Kidney glomerular epithelial cell (primary cell): ENCODE measurements at regions not wholly inside any gene's neighbourhood (a gene's known extent, or its start where the extent isn't known, plus 50 kb on each side); places are given as distances from the start of the nearest gene placed in this dataset.
"Not testable (repeated sequence)": the region's sequence is repeated elsewhere in the genome, so short reads cannot be mapped to it uniquely, and the experiment has no call there.

ENCODE experiments used
- DNase-seq: peaks from one replicate; lab custom pipeline; 2025; lab: John Stamatoyannopoulos, UW

GRCh38 chr16:9141813-9142212 lies 50.4 kb downstream of the HAPSTR1 start:
- no peak for DNase-seq

DNA sequence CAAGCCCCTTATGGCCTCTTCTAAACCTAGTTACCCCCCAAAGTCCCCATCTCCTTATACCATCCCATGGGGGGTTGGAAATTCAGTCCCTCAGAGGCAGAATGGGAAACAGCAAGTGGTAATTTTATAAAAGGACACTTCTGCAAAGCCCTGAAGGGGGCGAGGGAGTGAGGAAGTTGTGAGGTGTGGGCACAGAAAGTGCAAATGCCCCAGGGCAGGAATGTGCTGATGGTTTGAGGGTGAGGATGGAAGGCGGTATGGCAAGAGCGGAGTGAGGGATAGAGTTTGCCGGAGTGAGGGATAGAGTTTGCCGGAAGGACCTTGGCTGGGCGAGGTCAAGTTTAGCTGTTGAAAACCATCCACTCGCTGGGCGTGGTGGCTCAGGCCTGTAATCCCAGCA lies 52.7 kb downstream of the HAPSTR1 start:
- no peak for DNase-seq

DNA sequence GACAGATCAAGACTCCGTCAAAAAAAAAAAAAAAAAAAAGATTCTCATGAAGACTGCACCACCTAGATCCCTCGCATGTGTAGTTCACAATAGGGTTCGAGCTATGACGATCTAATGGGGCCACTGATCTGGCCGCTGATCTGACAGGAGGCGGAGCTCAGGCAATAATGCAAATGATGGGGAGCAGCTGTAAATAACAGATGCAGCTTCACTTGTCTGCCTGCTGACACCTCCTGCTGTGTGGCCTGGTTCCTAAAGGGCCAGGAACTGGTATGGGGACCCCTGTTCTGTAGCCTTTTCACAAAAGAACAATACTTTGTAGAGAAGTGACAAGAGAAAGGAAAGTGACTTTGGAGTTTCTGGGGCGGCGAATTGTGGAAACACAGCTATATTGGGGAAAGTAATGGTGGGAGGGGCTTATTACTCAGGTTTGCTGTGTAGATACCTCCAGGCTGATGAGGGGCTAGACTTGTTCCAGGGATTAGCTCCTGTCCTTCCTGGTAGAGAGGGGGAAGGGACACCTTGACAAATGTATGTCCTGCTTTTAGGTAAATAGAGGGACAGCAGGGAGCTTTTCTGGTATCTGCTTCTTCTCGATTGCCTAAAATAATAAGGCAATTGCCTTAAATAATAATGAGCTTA lies 57.1 kb downstream of the HAPSTR1 start:
- no peak for DNase-seq

- DNase-seq, result no peak
Observed at GRCh38 chr16:9151074-9151473, 59.6 kb downstream of the HAPSTR1 start.

- no peak for DNase-seq
Observed at GRCh38 chr16:9151597-9151996, 60.2 kb downstream of the HAPSTR1 start.

DNA sequence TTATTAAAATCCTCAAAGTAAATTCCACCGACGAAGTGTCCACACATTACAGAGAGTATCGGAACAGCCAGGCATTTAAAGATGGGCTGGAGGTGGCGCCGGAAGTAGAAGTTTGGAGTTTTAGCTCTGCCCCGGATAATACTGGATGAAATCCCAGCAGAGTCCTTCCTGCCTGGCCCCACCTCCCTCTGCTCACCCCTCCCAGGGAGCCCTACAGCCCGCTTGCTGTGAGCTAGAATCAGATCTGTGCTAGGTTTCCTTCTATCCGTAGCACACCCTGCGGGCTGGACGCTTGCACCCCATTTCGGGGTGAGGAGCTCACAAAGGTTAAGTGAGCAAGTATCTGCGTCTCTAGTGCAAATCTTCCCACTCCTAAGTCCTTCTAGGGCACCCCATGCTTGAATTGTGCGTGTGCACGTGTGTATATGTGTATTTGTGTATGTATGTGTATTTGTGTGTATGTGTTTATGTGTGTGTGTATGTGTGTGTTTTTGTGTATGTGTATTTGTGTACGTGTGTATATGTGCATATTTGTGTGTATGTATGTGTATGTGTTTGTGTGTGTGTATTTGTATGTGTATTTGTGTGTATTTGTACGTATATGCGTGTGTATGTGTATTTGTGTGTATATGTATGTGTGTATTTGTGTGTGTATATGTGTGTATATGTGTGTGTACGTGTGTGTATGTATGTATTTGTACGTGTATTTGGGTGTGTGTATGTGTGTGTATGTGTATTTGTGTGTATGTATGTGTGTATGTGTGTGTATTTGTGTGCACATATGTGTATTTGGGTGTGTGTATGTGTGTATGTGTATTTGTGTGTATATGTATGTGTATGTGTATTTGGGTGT lies 61.4 kb downstream of the HAPSTR1 start:
- no peak for DNase-seq

GRCh38 chr16:9153502-9153864 lies 62.0 kb downstream of the HAPSTR1 start:
- DNase-seq, result no peak

GRCh38 chr16:9154567-9155410 lies 63.3 kb downstream of the HAPSTR1 start:
- DNase-seq, result no peak

DNA sequence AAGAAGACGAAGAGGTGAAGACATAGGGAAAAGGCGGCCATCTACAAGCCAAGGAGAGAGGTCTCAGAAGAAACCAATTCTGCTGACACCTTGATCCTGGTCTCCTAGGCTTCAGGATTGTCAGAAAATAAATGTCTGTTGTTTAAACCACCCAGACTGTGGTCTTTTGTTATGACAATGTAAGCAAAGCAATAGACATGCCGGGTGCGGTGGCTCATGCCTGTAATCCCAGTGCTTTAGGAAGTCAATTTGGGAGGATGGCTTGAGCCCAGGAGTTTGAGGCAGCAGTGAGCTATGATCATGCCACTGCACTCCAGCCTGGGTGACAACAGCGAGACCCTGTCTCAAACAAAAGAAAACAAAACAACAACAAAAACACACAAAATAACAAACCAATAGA lies 64.4 kb downstream of the HAPSTR1 start:
- DNase-seq, result no peak

DNA sequence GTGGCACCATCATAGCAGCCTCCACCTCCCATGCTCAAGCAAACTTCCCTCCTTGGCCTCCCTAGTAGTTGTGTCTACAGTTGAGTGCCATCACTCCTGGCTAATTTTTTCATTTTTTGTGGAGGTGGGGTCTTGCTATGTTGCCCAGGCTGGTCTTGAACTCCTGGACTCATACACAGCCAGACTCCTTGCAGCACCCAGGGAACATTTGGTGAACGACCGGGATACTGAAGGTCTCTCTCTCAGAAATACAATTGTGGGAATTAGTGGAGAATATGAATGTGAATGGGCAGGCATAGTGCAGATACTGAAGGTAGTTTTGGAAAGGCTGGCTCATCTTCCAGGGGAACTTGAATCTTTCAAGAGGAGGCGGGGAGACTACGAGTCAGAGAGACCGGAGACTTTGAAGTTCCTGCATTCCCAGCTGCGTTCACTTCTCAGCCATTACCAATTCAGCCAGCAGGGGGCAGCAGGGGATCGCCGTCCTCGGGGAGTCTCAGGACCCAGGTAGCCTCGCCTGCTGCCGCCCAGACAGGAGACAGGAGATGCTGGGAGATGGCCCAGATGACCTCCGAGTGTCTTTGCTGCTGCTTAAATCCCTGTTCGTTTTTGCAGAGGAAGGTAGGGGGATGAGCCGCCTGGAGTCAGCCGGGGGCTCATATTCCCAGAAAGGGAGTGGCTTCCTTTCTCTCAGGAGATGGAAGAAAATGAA lies 68.6 kb downstream of the HAPSTR1 start:
- DNase-seq, result peak; percentile 35

DNA sequence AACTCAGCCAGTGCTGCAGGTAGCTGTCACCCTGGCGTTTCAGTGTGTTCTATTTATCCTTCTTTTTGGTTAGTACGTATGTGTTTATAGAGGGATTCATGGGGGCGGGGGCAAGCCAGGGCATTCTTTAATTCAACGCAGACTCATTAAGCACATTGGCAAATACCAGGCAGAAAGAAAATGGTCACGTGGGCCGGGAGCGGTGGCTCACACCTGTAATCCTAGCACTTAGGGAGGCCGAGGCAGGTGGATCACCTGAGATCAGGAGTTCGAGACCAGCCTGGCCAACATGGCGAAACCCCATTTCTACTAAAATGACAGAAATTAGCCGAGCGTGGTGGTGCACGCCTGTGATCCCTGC lies 69.1 kb downstream of the HAPSTR1 start:
- no peak for DNase-seq

- no peak for DNase-seq
Observed at GRCh38 chr16:9165681-9166080, 74.2 kb downstream of the HAPSTR1 start.

DNA sequence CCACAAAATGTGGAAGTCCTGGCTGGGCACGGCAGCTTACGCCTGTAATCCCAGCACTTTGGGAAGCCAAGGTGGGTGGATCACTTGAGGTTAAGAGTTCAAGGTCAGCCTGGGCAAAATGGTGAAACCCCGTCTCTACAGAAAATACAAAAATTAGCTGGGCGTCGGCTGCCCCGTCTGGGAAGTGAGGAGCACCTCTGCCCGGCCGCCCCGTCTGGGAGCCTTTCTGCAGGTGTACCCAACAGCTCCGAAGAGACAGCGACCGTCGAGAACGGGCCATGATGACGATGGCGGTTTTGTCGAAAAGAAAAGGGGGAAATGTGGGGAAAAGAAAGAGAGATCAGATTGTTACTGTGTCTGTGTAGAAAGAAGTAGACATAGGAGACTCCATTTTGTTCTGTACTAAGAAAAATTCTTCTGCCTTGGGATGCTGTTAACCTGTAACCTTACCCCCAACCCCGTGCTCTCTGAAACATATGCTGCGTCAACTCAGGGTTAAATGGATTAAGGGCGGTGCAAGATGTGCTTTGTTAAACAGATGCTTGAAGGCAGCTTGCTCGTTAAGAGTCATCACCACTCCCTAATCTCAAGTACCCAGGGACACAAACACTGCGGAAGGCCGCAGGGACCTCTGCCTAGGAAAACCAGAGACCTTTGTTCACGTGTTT lies 75.0 kb downstream of the HAPSTR1 start:
- not testable (repeated sequence) for DNase-seq

DNA sequence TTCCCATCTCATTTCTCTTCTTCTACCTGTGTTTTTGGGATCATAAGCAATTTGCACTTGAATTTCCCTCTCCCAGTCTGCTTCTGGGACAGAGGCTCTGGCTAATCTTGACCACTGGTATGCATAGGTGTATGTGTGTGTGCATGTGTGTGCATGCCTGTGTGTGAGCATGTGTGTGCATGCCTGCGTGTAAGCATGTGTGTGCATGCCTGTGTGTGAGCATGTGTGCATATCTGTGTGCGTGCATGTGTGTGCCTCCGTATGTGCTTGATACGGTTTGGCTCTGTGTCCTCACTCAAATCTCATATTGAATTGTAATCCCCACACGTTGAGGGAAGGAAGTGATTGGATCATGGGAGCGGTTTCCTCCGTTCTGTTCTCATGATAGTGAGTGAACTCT lies 77.7 kb downstream of the HAPSTR1 start:
- DNase-seq, result no peak

DNA sequence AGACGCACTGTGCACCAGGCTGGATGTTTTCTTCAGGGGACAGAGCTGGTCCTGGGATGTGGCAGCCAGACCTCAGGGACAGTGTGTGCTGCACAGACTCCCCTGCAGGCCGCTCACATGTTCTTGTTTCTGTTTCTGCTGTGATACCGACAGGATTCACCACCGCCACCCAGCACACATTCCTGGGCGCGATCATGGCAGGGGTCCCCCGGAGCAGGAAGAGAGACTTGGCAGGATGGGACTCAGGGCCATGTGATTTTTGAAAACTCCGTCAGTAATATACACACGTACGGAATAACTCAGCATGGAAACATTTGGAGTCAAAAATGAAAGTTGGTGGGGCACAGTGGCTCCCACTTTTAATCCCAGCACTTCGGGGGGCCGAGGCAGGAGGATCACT lies 79.0 kb downstream of the HAPSTR1 start:
- no peak for DNase-seq

DNA sequence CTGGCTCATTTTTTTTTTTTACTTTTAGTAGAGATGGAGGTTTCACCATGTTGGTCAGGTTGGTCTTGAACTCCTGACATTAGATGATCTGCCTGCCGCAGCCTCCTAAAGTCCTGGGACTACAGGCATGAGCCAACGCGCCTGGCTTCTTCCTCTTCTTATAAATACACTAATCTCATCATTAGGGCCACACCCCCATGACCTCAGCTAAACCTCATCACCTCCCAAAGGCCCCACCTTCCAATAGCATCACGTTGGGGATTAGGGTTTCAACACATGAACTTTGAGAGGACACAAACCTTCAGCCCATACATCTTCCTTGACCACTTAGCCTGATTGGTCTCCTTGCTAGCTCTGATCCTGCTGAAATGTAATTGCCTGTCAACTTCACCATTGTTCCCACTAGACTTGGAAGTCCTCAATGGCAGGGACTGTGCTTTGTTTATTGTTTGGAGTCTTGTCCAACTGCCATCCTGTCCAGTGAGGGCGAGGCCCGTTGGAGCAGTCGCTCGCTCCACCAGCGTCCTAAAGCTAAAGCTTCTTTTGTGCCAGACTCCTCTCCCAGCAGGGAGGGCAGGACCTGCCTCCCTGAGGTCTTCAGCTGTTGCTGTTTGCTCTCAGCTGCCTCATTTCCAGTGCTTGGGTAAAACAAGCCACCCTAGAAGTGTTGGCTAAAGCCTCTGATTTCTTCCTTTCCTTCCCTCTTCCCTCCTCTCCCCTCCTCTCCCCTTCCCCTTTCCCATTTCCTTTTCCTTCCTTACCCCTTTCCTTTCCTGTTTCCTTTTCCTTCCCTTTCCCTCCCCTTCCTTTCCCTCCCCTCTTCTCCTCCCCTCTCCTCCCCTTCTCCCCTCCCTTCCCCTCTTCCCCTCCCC lies 85.3 kb downstream of the HAPSTR1 start:
- DNase-seq, result no peak

GRCh38 chr16:9177861-9178260 lies 86.4 kb downstream of the HAPSTR1 start:
- DNase-seq, result no peak

DNA sequence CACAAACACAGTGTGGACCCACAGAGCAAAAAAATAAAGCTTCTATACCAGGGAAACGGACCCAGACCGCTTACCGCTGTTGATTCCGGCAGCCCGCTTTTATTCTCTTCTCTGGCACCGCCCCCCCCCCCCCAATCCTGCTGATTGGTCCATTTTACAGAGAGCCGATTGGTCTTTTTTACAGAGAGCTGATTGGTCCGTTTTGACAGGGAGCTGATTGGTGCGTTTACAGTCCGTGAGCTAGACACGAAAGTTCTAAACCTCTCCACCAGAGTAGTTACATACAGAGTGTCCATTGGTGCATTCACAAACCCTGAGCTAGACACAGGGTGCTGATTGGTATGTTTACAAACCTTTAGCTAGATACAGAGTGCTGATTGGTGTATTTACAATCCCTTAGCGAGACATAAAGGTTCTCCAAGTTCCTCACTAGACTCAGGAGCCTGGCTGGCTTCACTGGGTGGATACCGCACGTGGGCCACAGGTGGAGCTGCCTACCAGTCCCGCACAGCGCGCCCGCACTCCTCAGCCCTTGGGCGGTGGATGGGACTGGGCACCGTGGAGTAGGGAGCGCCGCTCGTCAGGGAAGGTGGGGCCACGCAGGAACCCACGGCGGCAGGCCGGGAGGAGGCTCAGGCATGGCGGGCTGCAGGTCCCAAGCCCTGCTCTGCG lies 92.4 kb downstream of the HAPSTR1 start:
- no peak for DNase-seq

DNA sequence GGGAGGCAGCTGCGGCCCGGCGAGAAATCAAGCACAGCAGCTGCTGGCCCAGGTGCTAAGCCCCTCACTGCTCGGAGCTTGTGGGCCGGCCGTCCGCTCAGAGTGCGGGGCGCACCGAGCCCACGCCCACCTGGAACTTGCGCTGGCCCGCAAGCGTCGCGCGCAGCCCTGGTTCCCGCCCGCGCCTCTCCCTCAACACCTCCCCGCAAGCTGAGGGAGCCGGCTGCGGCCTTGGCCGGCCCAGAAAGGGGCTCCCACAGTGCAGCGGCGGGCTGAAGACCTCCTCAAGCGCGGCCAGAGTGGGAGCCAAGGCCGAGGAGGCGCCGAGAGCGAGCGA lies 92.9 kb downstream of the HAPSTR1 start:
- no peak for DNase-seq

- DNase-seq, result no peak
Observed at GRCh38 chr16:9185381-9185780, 93.9 kb downstream of the HAPSTR1 start.
